Karpas-422 (cell line): ENCODE measurements at regions not wholly inside any gene's neighbourhood (a gene's known extent, or its start where the extent isn't known, plus 50 kb on each side); places are given as distances from the start of the nearest gene placed in this dataset.

Experiments
- DNase-seq: peaks from one replicate; pipeline ENCODE4 v3.0.0-alpha.2; 2015
- H2AFZ ChIP-seq: fragments of 200-600 bp; sonication (generic); 2 replicates; pipeline ENCODE4 v1.6.1; 2014; ENCODE audit warnings: antibody characterized with exemption, low read length, mixed read lengths
- H3K27ac ChIP-seq: fragments of 200-600 bp; sonication (generic); 2 replicates; pipeline ENCODE4 v1.5.1; 2014; ENCODE audit warnings: mild to moderate bottlenecking, low read length, moderate library complexity
- H3K27me3 ChIP-seq: fragments of 200-600 bp; sonication (generic); 2 replicates; pipeline ENCODE4 v1.6.1; 2014; ENCODE audit warnings: low read length, mixed read lengths
- H3K36me3 ChIP-seq: fragments of 200-600 bp; sonication (generic); 2 replicates; pipeline ENCODE4 v1.6.1; 2014; ENCODE audit warnings: low read length, mixed read lengths; ENCODE audit not compliant: insufficient read depth
- H3K4me1 ChIP-seq: fragments of 200-600 bp; sonication (generic); 2 replicates; pipeline ENCODE4 v1.6.1; 2014; ENCODE audit warnings: mild to moderate bottlenecking, low read length, mixed read lengths
- H3K4me2 ChIP-seq: fragments of 200-600 bp; sonication (generic); 2 replicates; pipeline ENCODE4 v1.6.1; 2014; ENCODE audit warnings: low read length, low read depth, mild to moderate bottlenecking; ENCODE audit not compliant: poor library complexity, severe bottlenecking
- H3K4me3 ChIP-seq: fragments of 200-600 bp; sonication (generic); 2 replicates; pipeline ENCODE4 v1.5.1; 2014; ENCODE audit warnings: mild to moderate bottlenecking, antibody characterized with exemption, low read length, mixed read lengths
- H3K79me2 ChIP-seq: fragments of 200-600 bp; sonication (generic); 2 replicates; pipeline ENCODE4 v1.6.1; 2014; ENCODE audit warnings: mild to moderate bottlenecking, low read length, mixed read lengths
- H3K9ac ChIP-seq: fragments of 200-600 bp; sonication (generic); 2 replicates; pipeline ENCODE4 v1.6.0; 2014; ENCODE audit warnings: low read length
- H3K9me2 ChIP-seq: fragments of 200-600 bp; sonication (generic), shearing (Covaris generic); replicated peaks from 2 replicates; pipeline ENCODE4 v1.6.0; 2014; ENCODE audit warnings: mild to moderate bottlenecking, low read length, moderate library complexity; ENCODE audit not compliant: insufficient read depth
- H3K9me3 ChIP-seq: fragments of 300-700, 200-600 bp; sonication (generic); 2 replicates; pipeline ENCODE4 v1.6.1; 2014; ENCODE audit warnings: low read length, mixed read lengths
- H4K20me1 ChIP-seq: fragments of 200-600 bp; sonication (generic); 2 replicates; pipeline ENCODE4 v1.6.1; 2014; ENCODE audit warnings: mild to moderate bottlenecking, antibody characterized with exemption, low read length, low read depth; ENCODE audit not compliant: insufficient read depth

DNA sequence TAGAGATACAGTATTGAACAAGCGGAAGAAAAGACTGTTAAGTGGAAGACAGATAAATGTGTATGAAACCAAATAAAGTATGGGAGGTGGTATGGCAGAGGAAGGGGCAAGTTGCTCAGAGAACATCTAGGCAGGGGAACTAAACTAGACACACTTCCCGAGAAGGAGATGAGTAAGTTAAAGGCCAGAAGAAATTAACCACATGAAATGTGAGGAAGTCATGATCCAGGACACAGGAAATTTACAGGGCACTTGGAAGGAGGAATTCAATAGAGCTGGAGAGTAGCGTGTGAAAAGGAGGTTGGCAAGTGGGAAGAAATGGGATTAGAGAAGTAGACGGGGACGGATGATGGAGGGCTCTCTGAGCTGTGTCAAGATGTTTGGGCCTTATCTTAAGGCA, 208.8 kb downstream of the COG6 start:
- H3K9me3 ChIP-seq, result no peaks in the 10 kb centered on the region
- H3K9me2 ChIP-seq, result no peaks in the 10 kb centered on the region
- H3K27me3 ChIP-seq, result no peaks in the 10 kb centered on the region
- no peaks in the 10 kb centered on the region for H3K4me1 ChIP-seq
- no peaks in the 10 kb centered on the region for H3K36me3 ChIP-seq
- no peak overlapping the region for H3K4me3 ChIP-seq
- H4K20me1 ChIP-seq, result no peaks in the 10 kb centered on the region
- no peak overlapping the region for H2AFZ ChIP-seq
- DNase-seq, result no peak
- H3K79me2 ChIP-seq, result no peaks in the 10 kb centered on the region
- H3K4me2 ChIP-seq, result no peak overlapping the region
- H3K27ac ChIP-seq, result no peak overlapping the region
- H3K9ac ChIP-seq, result no peak overlapping the region

DNA sequence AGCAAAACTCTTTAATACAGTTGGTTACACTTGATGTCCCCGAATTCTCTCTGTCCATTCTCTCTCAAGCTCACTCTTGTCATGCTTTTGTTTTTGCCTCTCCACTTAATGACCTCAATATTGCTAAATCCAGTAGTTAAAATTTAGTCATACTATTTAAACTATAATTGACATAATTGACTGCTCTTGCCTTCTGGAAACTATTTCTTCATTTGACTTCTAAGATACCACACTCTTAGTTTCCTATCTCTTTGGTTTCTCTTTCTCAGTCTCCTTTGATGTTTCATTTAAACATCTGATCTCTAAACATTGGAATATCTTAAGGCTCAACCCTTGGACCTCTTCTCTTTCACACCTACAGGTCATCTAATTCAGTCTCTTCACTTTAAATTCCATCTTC, 211.3 kb downstream of the COG6 start:
- Histone ChIP-seq H3K4me3 (no peak overlapping the region), H3K4me2 (no peak overlapping the region), H3K79me2 (no peaks in the 10 kb centered on the region), H3K9ac (no peak overlapping the region), H3K4me1 (no peaks in the 10 kb centered on the region), H3K9me2 (no peaks in the 10 kb centered on the region), H3K36me3 (no peaks in the 10 kb centered on the region), H3K27me3 (no peaks in the 10 kb centered on the region), H2AFZ (no peak overlapping the region), H3K9me3 (no peaks in the 10 kb centered on the region), H3K27ac (no peak overlapping the region), H4K20me1 (no peaks in the 10 kb centered on the region)
- DNase-seq, result no peak

DNA sequence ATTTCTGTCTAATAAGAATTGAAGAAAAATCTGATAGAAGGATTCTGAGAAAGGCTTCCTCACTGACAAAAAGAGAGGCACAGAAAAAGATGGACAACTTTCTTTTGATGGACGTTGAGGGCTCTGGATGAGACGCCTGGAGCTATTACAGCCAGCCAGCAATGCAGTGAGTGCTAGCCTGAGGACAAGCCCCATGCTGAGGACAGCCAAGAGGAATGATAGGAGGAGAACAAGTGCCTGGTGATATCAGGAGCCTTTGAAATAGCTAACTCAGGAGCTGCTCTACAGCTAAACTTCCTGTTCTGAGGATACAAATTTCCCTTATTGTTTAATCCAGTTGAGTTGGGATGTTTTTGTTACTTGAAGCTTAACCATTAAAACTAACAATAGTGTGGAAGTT, 212.3 kb downstream of the COG6 start:
- H3K9ac ChIP-seq, result no peak overlapping the region
- no peaks in the 10 kb centered on the region for H4K20me1 ChIP-seq
- no peak overlapping the region for H3K4me2 ChIP-seq
- H3K9me3 ChIP-seq, result no peaks in the 10 kb centered on the region
- H3K36me3 ChIP-seq, result no peaks in the 10 kb centered on the region
- H3K4me1 ChIP-seq, result no peaks in the 10 kb centered on the region
- no peaks in the 10 kb centered on the region for H3K79me2 ChIP-seq
- H3K9me2 ChIP-seq, result no peaks in the 10 kb centered on the region
- H3K27ac ChIP-seq, result no peak overlapping the region
- no peak for DNase-seq
- H2AFZ ChIP-seq, result no peak overlapping the region
- no peak overlapping the region for H3K4me3 ChIP-seq
- no peaks in the 10 kb centered on the region for H3K27me3 ChIP-seq

DNA sequence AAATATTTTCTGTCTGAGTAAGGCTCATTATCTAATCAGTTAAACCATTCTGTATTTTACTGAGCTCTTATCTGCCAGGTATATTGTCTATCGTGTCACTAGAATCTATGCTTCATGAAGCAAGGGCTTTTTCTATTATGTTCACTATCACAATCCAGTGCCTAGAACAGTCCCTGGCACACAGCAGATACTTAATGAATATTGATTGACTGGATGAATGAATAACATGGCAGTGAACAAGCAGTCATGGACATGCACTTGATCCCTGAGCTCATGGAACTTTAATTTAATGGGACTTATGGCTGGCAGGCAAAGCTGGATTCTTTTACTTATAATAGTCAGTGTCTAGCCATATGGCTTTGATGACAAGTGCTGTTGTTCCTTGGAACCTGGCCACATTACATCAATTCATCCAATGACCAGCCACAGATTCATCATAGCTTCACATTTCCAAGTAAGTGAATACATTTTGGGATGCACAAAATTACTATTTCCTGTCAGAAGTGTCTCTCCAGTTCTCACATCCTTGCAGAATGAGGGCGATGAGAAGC, 214.8 kb downstream of the COG6 start:
- Histone ChIP-seq H2AFZ (no peak overlapping the region), H3K79me2 (no peaks in the 10 kb centered on the region), H3K4me3 (no peak overlapping the region), H3K9me3 (no peaks in the 10 kb centered on the region), H3K9me2 (no peaks in the 10 kb centered on the region), H3K27ac (no peak overlapping the region), H3K9ac (no peak overlapping the region), H3K36me3 (no peaks in the 10 kb centered on the region), H4K20me1 (no peaks in the 10 kb centered on the region), H3K4me1 (peaks cover 14% of the 10 kb centered on the region), H3K4me2 (no peak overlapping the region), H3K27me3 (no peaks in the 10 kb centered on the region)
- DNase-seq, result no peak

DNA sequence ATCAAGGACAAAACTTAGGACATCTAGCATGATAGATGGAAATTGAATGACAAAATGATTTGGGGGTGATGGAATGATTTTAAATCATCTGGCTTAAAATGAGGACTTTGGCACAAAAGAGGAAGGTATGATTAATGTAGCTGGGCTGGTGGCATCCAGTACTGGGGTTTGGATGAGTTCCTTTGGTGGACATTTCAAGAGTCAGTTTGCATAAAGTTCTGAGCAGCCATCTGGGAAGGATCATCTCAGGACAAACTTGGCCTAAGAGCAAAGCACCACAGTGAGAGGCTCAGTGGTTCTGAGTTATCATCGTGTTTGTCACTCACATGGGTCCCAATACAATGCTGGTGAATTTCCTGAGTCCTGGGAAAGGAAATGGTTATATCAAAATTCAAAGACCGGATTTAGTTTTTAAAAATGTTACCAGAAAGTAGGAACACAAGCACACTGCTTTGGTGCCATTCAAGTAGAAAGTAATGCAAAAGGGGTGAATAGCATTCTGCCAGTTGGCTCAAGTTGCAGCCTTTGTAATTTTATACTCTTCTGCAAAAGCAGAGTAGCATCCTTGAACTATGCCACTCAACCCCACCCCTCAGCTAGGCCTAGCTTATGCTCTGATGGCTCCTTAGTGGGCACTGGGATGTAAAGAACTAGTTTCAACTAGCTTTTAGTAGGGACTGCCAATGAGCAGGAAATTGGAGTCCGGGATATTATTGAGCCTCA, 219.0 kb downstream of the COG6 start:
- Histone ChIP-seq H3K4me2 (peak overlapping the region; percentile 58), H2AFZ (peak overlapping the region; percentile 32)

DNA sequence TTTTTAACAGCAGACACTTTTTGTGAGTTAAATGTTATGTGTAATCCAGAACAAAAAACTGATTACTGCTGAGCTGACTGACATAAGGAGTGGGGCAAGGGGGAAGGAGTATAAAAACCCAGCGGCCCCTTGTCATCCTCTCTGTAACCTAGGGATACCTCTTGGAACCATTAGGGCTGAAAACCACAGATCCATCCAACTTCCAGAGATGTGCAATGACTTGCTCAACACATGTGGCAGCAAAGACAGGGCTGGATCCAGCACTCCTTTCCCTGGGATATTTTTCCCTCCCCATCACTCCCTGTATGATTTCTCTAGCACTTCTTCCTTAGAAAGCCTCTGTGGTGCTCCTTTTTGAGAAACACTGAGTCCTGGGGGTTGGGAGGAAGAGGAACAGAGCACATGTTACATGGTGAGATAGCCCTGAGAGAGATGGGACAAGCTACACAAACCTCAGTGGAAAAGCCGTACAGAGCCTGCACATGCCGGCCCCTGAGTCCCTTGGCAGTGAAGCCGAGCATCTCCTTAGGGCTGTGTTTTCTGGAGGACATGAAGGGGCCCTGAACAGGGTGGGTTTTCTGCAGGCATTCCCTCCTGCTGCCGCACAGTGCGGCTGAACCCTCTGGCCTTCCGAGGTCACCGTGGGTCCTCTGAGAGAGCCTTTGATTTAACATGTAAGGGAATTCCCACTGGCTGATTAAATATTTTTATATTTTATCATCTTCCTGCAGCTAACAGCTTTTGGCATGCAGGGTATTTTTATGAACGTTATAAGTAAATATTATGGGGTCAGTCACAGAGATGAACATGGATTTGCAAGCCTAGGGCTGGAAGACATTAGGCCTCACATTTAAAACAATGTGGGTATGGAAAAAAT, 219.9 kb downstream of the COG6 start:
- Histone ChIP-seq H3K4me2 (peak overlapping the region; percentile 58), H3K27ac (peak overlapping the region; percentile 54; the same call in 1 of the 2 replicates), H3K27me3 (no peaks in the 10 kb centered on the region), H2AFZ (peak overlapping the region; percentile 68; the same call in 1 of the 2 replicates), H3K9me3 (no peaks in the 10 kb centered on the region), H3K79me2 (no peaks in the 10 kb centered on the region), H3K4me1 (peaks cover 17% of the 10 kb centered on the region), H3K36me3 (no peaks in the 10 kb centered on the region), H3K4me3 (no peak overlapping the region), H4K20me1 (no peaks in the 10 kb centered on the region), H3K9ac (no peak overlapping the region), H3K9me2 (no peaks in the 10 kb centered on the region)
- no peak for DNase-seq

More for the DNA sequence above, 219.0 kb downstream of the COG6 start:
- DNase-seq, result peak; percentile 54
- no peaks in the 10 kb centered on the region for H4K20me1 ChIP-seq
- no peaks in the 10 kb centered on the region for H3K9me3 ChIP-seq
- H3K27me3 ChIP-seq, result no peaks in the 10 kb centered on the region
- H3K79me2 ChIP-seq, result no peaks in the 10 kb centered on the region
- H3K9ac ChIP-seq, result 0 out of 2 replicates have a peak overlapping the region, but pooled peaks have one; percentile 3
- no peaks in the 10 kb centered on the region for H3K9me2 ChIP-seq
- peak overlapping the region; percentile 54 for H3K27ac ChIP-seq
- H3K36me3 ChIP-seq, result no peaks in the 10 kb centered on the region
- H3K4me3 ChIP-seq, result 0 out of 2 replicates have a peak overlapping the region, but pooled peaks have one; percentile 3
- H3K4me1 ChIP-seq, result peaks cover 17% of the 10 kb centered on the region

DNA sequence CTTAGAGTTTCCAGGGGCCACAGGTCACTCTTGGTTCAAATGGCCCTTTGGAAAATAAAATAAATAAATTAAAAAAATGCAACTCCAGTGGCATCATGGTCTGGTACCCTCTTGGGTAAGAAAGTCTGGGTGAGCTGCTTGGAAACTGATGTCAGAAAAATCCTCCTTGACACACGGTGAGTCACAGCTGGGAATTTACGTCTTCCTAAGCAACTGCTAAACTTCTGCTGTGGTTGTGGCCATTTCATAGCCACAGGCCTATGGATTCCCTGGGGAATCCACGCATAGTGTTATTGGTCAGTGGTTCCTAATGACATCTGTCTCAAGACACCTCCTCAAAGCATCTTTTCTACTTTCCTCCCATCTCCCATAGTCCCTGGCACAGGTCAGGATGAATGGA, 220.8 kb downstream of the COG6 start:
- no peaks in the 10 kb centered on the region for H3K79me2 ChIP-seq
- no peaks in the 10 kb centered on the region for H3K9me2 ChIP-seq
- no peak overlapping the region for H3K27ac ChIP-seq
- H3K36me3 ChIP-seq, result no peaks in the 10 kb centered on the region
- no peaks in the 10 kb centered on the region for H3K27me3 ChIP-seq
- no peak for DNase-seq
- H3K4me2 ChIP-seq, result no peak overlapping the region
- H3K4me3 ChIP-seq, result no peak overlapping the region
- H3K9me3 ChIP-seq, result no peaks in the 10 kb centered on the region
- H3K4me1 ChIP-seq, result peaks cover 17% of the 10 kb centered on the region
- no peak overlapping the region for H3K9ac ChIP-seq
- H4K20me1 ChIP-seq, result no peaks in the 10 kb centered on the region
- H2AFZ ChIP-seq, result no peak overlapping the region

DNA sequence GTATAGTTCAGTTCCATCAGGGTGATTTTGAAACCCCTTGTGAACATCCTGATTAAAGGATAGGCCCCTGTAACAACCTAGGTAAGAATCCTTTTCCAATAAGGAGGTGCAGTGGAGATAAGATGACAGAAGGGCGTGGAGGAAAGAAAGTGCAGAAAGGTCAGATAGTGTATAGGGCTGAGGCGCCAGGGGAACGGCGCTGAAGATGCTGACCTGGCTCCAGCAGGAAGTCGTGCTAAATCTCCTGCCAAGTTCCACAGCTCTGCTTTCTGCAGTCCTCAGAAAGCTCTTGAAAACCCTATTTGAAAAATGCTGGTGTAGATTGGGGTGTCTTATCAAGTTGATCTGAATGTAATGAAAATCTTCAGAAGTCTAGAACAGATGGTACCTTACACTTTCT, 221.7 kb downstream of the COG6 start:
- Histone ChIP-seq H3K4me2 (no peak overlapping the region), H3K4me1 (peaks cover 17% of the 10 kb centered on the region), H3K79me2 (no peaks in the 10 kb centered on the region), H3K9ac (no peak overlapping the region), H3K4me3 (no peak overlapping the region), H2AFZ (no peak overlapping the region), H4K20me1 (no peaks in the 10 kb centered on the region), H3K9me2 (no peaks in the 10 kb centered on the region), H3K36me3 (no peaks in the 10 kb centered on the region), H3K9me3 (no peaks in the 10 kb centered on the region; the same call in 1 of the 2 replicates), H3K27ac (no peak overlapping the region), H3K27me3 (no peaks in the 10 kb centered on the region)
- no peak for DNase-seq
